ENCODE measurements at regions not wholly inside any gene's neighbourhood (a gene's known extent, or its start where the extent isn't known, plus 50 kb on each side); places are given as distances from the start of the nearest gene placed in this dataset.

GRCh38 chr15:67911727-67912126, 71.9 kb upstream of the RNU6-1 start:
- Mint-ChIP-seq H3K9me3 (ENCODE audit: insufficient read depth) (peaks cover 9% of the 10 kb centered on the region), H3K4me3 (no peak overlapping the region), H3K27me3 (peaks cover 9% of the 10 kb centered on the region), H3K27ac (no peak overlapping the region), H3K4me1 (no peaks in the 10 kb centered on the region)
- no peak for DNase-seq
- Histone ChIP-seq H3K9me3 (ENCODE audit: control extremely low read depth in 1 of 3, control insufficient read depth in 2 of 3, insufficient read depth in 1 of 3, low read length in 2 of 3) (peaks cover 1 to 16% (median 11%) of the 10 kb centered on the region in 3 donors), H3K27me3 (replicated peaks in 1 of 4; ENCODE audit: control extremely low read depth in 1 of 4, control insufficient read depth in 3 of 4, insufficient read depth in 4 of 4, low read length in 3 of 4) (peaks cover 0 to 3% (median 0%) of the 10 kb centered on the region in 4 experiments), H2AFZ (ENCODE audit: insufficient read depth, low read depth, low read length, poor library complexity, severe bottlenecking) (no peak overlapping the region), H3K27ac (ENCODE audit: low read length in 2 of 2) (no peak overlapping the region), H3K9ac (ENCODE audit: low read length) (no peak overlapping the region), H3K4me3 (ENCODE audit: control extremely low read depth in 1 of 5, extremely low read depth in 1 of 5, insufficient read depth in 1 of 5, low read depth in 2 of 5, low read length in 4 of 5) (no peak overlapping the region), H3K4me2 (replicated peaks; ENCODE audit: low read depth, low read length, poor library complexity, severe bottlenecking) (no peak overlapping the region), H4K20me1 (ENCODE audit: control insufficient read depth, insufficient read depth, low read length, poor library complexity, severe bottlenecking) (no peaks in the 10 kb centered on the region), H3K36me3 (replicated peaks in 1 of 2; ENCODE audit: control extremely low read depth in 1 of 2, control insufficient read depth in 1 of 2, extremely low read depth in 1 of 2, insufficient read depth in 2 of 2, low read length in 1 of 2) (no peaks in the 10 kb centered on the region), H3K79me2 (ENCODE audit: control insufficient read depth, insufficient read depth, low read length) (no peaks in the 10 kb centered on the region), H3K4me1 (ENCODE audit: control insufficient read depth in 2 of 2, insufficient read depth in 2 of 2, low read length in 2 of 2) (no peaks in the 10 kb centered on the region)
- CTCF ChIA-PET, result no interaction called here
- no CpG with 5 or more reads among the region's 1 CpG for WGBS (ENCODE audit: insufficient coverage)
- TF ChIP-seq EZH2 (IDR thresholded peaks at IDR 0.05; ENCODE audit: borderline replicate concordance, insufficient read depth, low read depth, low read length, poor library complexity, severe bottlenecking) (no peak), CTCF (IDR thresholded peaks at IDR 0.05) (no peak)
- POLR2A ChIA-PET, result no interaction called here
- ATAC-seq (ENCODE audit: low read depth), result no peak
- intact Hi-C loops (cut with micrococcal nuclease), result no loop called here

- intact Hi-C loops (cut with micrococcal nuclease), result no loop called here
- Histone ChIP-seq H3K27me3 (replicated peaks in 1 of 4; ENCODE audit: control extremely low read depth in 1 of 4, control insufficient read depth in 3 of 4, insufficient read depth in 4 of 4, low read length in 3 of 4) (peaks cover 0 to 3% (median 0%) of the 10 kb centered on the region in 4 experiments), H3K4me2 (replicated peaks; ENCODE audit: low read depth, low read length, poor library complexity, severe bottlenecking) (no peak overlapping the region), H3K4me3 (ENCODE audit: control extremely low read depth in 1 of 5, extremely low read depth in 1 of 5, insufficient read depth in 1 of 5, low read depth in 2 of 5, low read length in 4 of 5) (no peak overlapping the region), H3K36me3 (replicated peaks in 1 of 2; ENCODE audit: control extremely low read depth in 1 of 2, control insufficient read depth in 1 of 2, extremely low read depth in 1 of 2, insufficient read depth in 2 of 2, low read length in 1 of 2) (no peaks in the 10 kb centered on the region), H3K9ac (ENCODE audit: low read length) (no peak overlapping the region), H3K27ac (ENCODE audit: low read length in 2 of 2) (no peak overlapping the region), H4K20me1 (ENCODE audit: control insufficient read depth, insufficient read depth, low read length, poor library complexity, severe bottlenecking) (no peaks in the 10 kb centered on the region), H3K79me2 (ENCODE audit: control insufficient read depth, insufficient read depth, low read length) (no peaks in the 10 kb centered on the region), H3K9me3 (ENCODE audit: control extremely low read depth in 1 of 3, control insufficient read depth in 2 of 3, insufficient read depth in 1 of 3, low read length in 2 of 3) (peaks cover 1 to 21% (median 20%) of the 10 kb centered on the region in 3 donors), H3K4me1 (ENCODE audit: control insufficient read depth in 2 of 2, insufficient read depth in 2 of 2, low read length in 2 of 2) (no peaks in the 10 kb centered on the region), H2AFZ (ENCODE audit: insufficient read depth, low read depth, low read length, poor library complexity, severe bottlenecking) (no peak overlapping the region)
- ATAC-seq (ENCODE audit: low read depth), result no peak
- H3K4me3 Mint-ChIP-seq, result no peak overlapping the region
- H3K4me1 Mint-ChIP-seq, result no peaks in the 10 kb centered on the region
- no CpG with 5 or more reads among the region's 1 CpG for WGBS (ENCODE audit: insufficient coverage)
- TF ChIP-seq CTCF (IDR thresholded peaks at IDR 0.05), result no peak
- no peak for TF ChIP-seq EZH2 (IDR thresholded peaks at IDR 0.05; ENCODE audit: borderline replicate concordance, insufficient read depth, low read depth, low read length, poor library complexity, severe bottlenecking)
- ChIA-PET CTCF (no interaction called here), POLR2A (no interaction called here)
- no peak for DNase-seq
- no peaks in the 10 kb centered on the region for H3K27me3 Mint-ChIP-seq
- H3K9me3 Mint-ChIP-seq (ENCODE audit: insufficient read depth), result peaks cover 4% of the 10 kb centered on the region
- H3K27ac Mint-ChIP-seq, result no peak overlapping the region
These were observed 74.2 kb upstream of the RNU6-1 start for GRCh38 chr15:67914028-67914427.
